ENCODE measurements at regions not wholly inside any gene's neighbourhood (a gene's known extent, or its start where the extent isn't known, plus 50 kb on each side); places are given as distances from the start of the nearest gene placed in this dataset.
"Not testable (repeated sequence)": the region's sequence is repeated elsewhere in the genome, so short reads cannot be mapped to it uniquely, and the experiment has no call there.

DNA sequence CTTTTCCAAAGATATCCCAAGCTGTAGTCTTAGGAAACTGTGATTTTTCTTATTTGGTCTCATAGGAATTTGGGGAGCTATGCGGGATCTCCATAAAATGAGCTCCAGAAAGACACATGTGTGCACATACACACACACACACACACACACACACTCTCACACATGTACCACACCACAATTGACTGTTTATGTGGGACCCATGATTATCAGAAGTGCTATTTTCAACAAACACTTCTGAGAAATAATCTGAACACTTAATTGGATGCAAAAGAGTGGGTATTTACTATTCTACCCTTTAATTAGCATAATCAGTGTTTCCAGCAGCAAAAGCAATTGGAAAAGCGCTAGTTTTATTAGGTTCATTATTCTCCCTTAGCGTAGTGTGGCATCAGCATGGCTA lies 150.4 kb upstream of the ALDH3B2 start:
- H3K27me3 ChIP-seq (ENCODE audit: low read depth, low read length); H3K4me3 ChIP-seq (ENCODE audit: low read depth in 1 of 2, low read length in 2 of 2); H3K4me1 ChIP-seq (ENCODE audit: control insufficient read depth in 1 of 2, insufficient read depth in 2 of 2, low read length in 2 of 2): not testable (repeated sequence)

DNA sequence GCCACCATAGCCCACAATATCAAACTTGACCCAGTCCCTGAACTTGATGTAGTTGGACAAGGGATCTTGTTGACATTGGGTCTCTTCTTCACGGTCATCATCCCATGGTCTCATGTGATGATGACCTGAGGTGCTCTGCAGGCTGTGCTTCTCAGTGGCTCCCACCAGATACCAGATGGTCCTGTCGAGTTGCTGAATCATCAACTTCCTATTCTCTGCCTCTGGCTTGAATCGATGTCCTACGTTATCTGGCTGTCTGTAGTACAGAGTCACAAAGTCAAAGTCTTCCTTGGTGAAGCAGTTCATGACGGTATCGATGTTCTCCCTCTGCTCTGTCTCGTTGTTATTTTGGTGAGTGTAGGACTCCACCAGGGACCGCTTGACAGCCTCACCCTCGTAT lies 145.7 kb upstream of the ALDH3B2 start:
- H3K36me3 ChIP-seq (ENCODE audit: control insufficient read depth in 1 of 2, insufficient read depth in 2 of 2, low read length in 2 of 2), result no peaks in the 10 kb centered on the region
- H3K27ac ChIP-seq (ENCODE audit: low read length), result no peak overlapping the region
- H3K4me3 ChIP-seq (ENCODE audit: low read depth in 1 of 2, low read length in 2 of 2), result no peak overlapping the region
- no peaks in the 10 kb centered on the region for H3K4me1 ChIP-seq (ENCODE audit: control insufficient read depth in 1 of 2, insufficient read depth in 2 of 2, low read length in 2 of 2)
- H3K9me3 ChIP-seq (ENCODE audit: control insufficient read depth in 1 of 2, low read length in 2 of 2), result no peaks in the 10 kb centered on the region
- H3K27me3 ChIP-seq (ENCODE audit: low read depth, low read length), result no peaks in the 10 kb centered on the region

More for the DNA sequence above, 150.4 kb upstream of the ALDH3B2 start:
- H3K27ac ChIP-seq (ENCODE audit: low read length); H3K9me3 ChIP-seq (ENCODE audit: control insufficient read depth in 1 of 2, low read length in 2 of 2); H3K36me3 ChIP-seq (ENCODE audit: control insufficient read depth in 1 of 2, insufficient read depth in 2 of 2, low read length in 2 of 2): not testable (repeated sequence)

- H3K27ac ChIP-seq (ENCODE audit: low read length); H3K4me1 ChIP-seq (ENCODE audit: control insufficient read depth in 1 of 2, insufficient read depth in 2 of 2, low read length in 2 of 2); H3K36me3 ChIP-seq (ENCODE audit: control insufficient read depth in 1 of 2, insufficient read depth in 2 of 2, low read length in 2 of 2); H3K9me3 ChIP-seq (ENCODE audit: control insufficient read depth in 1 of 2, low read length in 2 of 2); H3K4me3 ChIP-seq (ENCODE audit: low read depth in 1 of 2, low read length in 2 of 2); H3K27me3 ChIP-seq (ENCODE audit: low read depth, low read length): not testable (repeated sequence)
Observed at GRCh38 chr11:67817558-67817957, 143.1 kb upstream of the ALDH3B2 start.

- H3K4me1 ChIP-seq (ENCODE audit: control insufficient read depth in 1 of 2, insufficient read depth in 2 of 2, low read length in 2 of 2); H3K27me3 ChIP-seq (ENCODE audit: low read depth, low read length); H3K36me3 ChIP-seq (ENCODE audit: control insufficient read depth in 1 of 2, insufficient read depth in 2 of 2, low read length in 2 of 2); H3K4me3 ChIP-seq (ENCODE audit: low read depth in 1 of 2, low read length in 2 of 2); H3K9me3 ChIP-seq (ENCODE audit: control insufficient read depth in 1 of 2, low read length in 2 of 2); H3K27ac ChIP-seq (ENCODE audit: low read length): not testable (repeated sequence)
Observed at GRCh38 chr11:67809301-67809700, 134.9 kb upstream of the ALDH3B2 start.

- H3K36me3 ChIP-seq (ENCODE audit: control insufficient read depth in 1 of 2, insufficient read depth in 2 of 2, low read length in 2 of 2); H3K27ac ChIP-seq (ENCODE audit: low read length); H3K4me1 ChIP-seq (ENCODE audit: control insufficient read depth in 1 of 2, insufficient read depth in 2 of 2, low read length in 2 of 2); H3K4me3 ChIP-seq (ENCODE audit: low read depth in 1 of 2, low read length in 2 of 2); H3K27me3 ChIP-seq (ENCODE audit: low read depth, low read length); H3K9me3 ChIP-seq (ENCODE audit: control insufficient read depth in 1 of 2, low read length in 2 of 2): not testable (repeated sequence)
Observed at GRCh38 chr11:67807896-67808295, 133.5 kb upstream of the ALDH3B2 start.

DNA sequence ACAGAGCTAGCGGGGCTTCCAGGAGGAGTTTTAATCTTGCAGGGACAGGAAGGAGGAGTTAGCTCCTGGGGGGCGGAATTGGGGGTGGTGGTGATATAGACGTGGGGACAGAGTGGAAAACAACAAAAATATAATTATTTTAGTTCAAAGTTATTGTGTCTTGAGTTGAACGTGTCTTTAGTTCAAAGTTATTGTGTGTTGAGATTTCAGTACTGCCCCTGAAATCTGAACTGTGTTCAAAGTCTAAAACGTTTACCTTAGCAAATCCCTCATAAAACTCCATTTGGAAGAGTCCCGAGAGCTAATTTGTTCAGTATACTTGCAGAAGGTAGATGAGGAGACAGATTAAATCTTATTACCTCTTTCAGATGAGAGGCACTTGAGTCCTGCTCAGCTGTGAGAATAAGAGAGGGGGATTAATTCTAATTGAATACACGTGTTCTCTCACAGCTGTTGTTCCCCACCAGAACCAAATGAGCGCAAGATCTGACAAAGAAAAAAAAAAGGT lies 132.4 kb upstream of the ALDH3B2 start:
- H3K9me3 ChIP-seq (ENCODE audit: control insufficient read depth in 1 of 2, low read length in 2 of 2); H3K4me1 ChIP-seq (ENCODE audit: control insufficient read depth in 1 of 2, insufficient read depth in 2 of 2, low read length in 2 of 2); H3K36me3 ChIP-seq (ENCODE audit: control insufficient read depth in 1 of 2, insufficient read depth in 2 of 2, low read length in 2 of 2); H3K27me3 ChIP-seq (ENCODE audit: low read depth, low read length): not testable (repeated sequence)
- peak overlapping the region in 1 of 2 donors; percentile 64 for H3K4me3 ChIP-seq (ENCODE audit: low read depth in 1 of 2, low read length in 2 of 2)
- H3K27ac ChIP-seq (ENCODE audit: low read length), result peak overlapping the region; percentile 7

DNA sequence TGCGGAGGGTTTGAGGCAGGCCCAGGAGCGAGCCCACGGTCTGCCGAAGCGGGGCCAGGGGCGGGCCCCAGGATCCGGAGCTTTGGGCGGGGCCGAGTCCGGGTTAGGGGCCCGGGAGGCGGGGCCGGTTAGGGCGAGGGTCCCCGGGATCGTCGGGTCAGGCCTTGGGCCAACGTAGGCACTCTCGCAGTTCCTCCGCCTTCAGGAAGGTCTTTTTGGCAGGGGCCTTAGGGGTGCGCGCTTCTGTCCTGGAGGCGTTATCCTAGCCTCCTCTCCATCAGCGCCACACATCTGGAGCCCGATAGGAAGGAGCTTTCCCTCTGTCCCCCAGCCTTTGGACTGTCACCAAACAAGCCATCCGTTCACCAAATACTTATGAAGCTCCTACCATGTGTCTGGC lies 131.8 kb upstream of the ALDH3B2 start:
- not testable (repeated sequence) for H3K9me3 ChIP-seq (ENCODE audit: control insufficient read depth in 1 of 2, low read length in 2 of 2); H3K27me3 ChIP-seq (ENCODE audit: low read depth, low read length); H3K4me1 ChIP-seq (ENCODE audit: control insufficient read depth in 1 of 2, insufficient read depth in 2 of 2, low read length in 2 of 2); H3K36me3 ChIP-seq (ENCODE audit: control insufficient read depth in 1 of 2, insufficient read depth in 2 of 2, low read length in 2 of 2)
- H3K27ac ChIP-seq (ENCODE audit: low read length), result peak overlapping the region; percentile 7
- peak overlapping the region in 1 of 2 donors; percentile 64 for H3K4me3 ChIP-seq (ENCODE audit: low read depth in 1 of 2, low read length in 2 of 2)

GRCh38 chr11:67805253-67806126 lies 131.1 kb upstream of the ALDH3B2 start:
- not testable (repeated sequence) for H3K27me3 ChIP-seq (ENCODE audit: low read depth, low read length); H3K36me3 ChIP-seq (ENCODE audit: control insufficient read depth in 1 of 2, insufficient read depth in 2 of 2, low read length in 2 of 2); H3K27ac ChIP-seq (ENCODE audit: low read length); H3K4me1 ChIP-seq (ENCODE audit: control insufficient read depth in 1 of 2, insufficient read depth in 2 of 2, low read length in 2 of 2); H3K9me3 ChIP-seq (ENCODE audit: control insufficient read depth in 1 of 2, low read length in 2 of 2)
- peak overlapping the region; percentile 60 to 82 for H3K4me3 ChIP-seq (ENCODE audit: low read depth in 1 of 2, low read length in 2 of 2)

GRCh38 chr11:67804435-67805252 lies 130.2 kb upstream of the ALDH3B2 start:
- not testable (repeated sequence) for H3K27me3 ChIP-seq (ENCODE audit: low read depth, low read length); H3K9me3 ChIP-seq (ENCODE audit: control insufficient read depth in 1 of 2, low read length in 2 of 2); H3K27ac ChIP-seq (ENCODE audit: low read length); H3K4me1 ChIP-seq (ENCODE audit: control insufficient read depth in 1 of 2, insufficient read depth in 2 of 2, low read length in 2 of 2); H3K36me3 ChIP-seq (ENCODE audit: control insufficient read depth in 1 of 2, insufficient read depth in 2 of 2, low read length in 2 of 2)
- H3K4me3 ChIP-seq (ENCODE audit: low read depth in 1 of 2, low read length in 2 of 2), result peak overlapping the region; percentile 60 to 82

DNA sequence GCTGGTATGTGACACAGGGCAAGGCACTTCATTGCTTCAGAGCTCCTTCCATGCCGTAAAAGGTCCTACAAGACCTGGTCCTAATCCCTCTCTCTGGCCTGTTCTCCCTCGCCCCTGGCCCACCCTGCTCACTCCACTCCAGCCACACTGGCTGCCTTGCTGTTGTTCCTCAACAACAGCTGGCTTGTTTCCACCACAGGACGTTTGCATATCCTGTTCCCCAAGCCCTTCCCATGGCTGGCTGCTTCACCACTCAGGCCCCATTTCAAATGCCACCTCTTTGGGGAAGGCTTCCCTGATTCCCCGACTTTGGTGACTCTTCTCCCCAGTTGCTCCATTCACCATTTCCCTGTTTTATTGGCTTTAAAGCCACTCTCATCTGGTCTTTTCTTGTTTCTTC lies 129.1 kb upstream of the ALDH3B2 start:
- not testable (repeated sequence) for H3K27me3 ChIP-seq (ENCODE audit: low read depth, low read length); H3K9me3 ChIP-seq (ENCODE audit: control insufficient read depth in 1 of 2, low read length in 2 of 2); H3K4me1 ChIP-seq (ENCODE audit: control insufficient read depth in 1 of 2, insufficient read depth in 2 of 2, low read length in 2 of 2); H3K27ac ChIP-seq (ENCODE audit: low read length); H3K36me3 ChIP-seq (ENCODE audit: control insufficient read depth in 1 of 2, insufficient read depth in 2 of 2, low read length in 2 of 2); H3K4me3 ChIP-seq (ENCODE audit: low read depth in 1 of 2, low read length in 2 of 2)

- not testable (repeated sequence) for H3K4me1 ChIP-seq (ENCODE audit: control insufficient read depth in 1 of 2, insufficient read depth in 2 of 2, low read length in 2 of 2); H3K9me3 ChIP-seq (ENCODE audit: control insufficient read depth in 1 of 2, low read length in 2 of 2); H3K27ac ChIP-seq (ENCODE audit: low read length); H3K4me3 ChIP-seq (ENCODE audit: low read depth in 1 of 2, low read length in 2 of 2); H3K27me3 ChIP-seq (ENCODE audit: low read depth, low read length); H3K36me3 ChIP-seq (ENCODE audit: control insufficient read depth in 1 of 2, insufficient read depth in 2 of 2, low read length in 2 of 2)
Observed at GRCh38 chr11:67803055-67803454, 128.6 kb upstream of the ALDH3B2 start.

Data from muscle layer of duodenum (tissue), 2 donors.